ENCODE measurements at regions not wholly inside any gene's neighbourhood (a gene's known extent, or its start where the extent isn't known, plus 50 kb on each side); places are given as distances from the start of the nearest gene placed in this dataset.

DNA sequence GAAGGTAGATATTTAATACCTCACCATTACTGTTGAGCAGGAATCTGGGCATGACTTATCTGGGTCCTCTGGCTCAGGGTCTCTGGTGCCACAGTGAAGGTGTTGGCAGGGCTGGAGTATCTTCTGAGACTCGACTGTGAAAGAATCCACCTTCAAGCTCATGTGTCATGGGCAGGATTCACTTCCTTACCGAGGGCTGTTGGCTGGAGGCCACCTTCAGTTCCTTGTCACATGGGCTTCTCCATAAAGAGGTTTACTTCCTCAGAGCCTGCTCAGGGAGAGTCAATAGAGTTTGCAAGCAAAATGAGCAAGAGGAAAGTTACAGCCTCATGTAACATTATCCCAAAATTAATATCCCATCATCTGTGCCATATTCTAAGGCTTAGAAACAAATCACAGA lies 459.5 kb downstream of the NR2F2 start:
- TF ChIP-seq, protein P1, sequence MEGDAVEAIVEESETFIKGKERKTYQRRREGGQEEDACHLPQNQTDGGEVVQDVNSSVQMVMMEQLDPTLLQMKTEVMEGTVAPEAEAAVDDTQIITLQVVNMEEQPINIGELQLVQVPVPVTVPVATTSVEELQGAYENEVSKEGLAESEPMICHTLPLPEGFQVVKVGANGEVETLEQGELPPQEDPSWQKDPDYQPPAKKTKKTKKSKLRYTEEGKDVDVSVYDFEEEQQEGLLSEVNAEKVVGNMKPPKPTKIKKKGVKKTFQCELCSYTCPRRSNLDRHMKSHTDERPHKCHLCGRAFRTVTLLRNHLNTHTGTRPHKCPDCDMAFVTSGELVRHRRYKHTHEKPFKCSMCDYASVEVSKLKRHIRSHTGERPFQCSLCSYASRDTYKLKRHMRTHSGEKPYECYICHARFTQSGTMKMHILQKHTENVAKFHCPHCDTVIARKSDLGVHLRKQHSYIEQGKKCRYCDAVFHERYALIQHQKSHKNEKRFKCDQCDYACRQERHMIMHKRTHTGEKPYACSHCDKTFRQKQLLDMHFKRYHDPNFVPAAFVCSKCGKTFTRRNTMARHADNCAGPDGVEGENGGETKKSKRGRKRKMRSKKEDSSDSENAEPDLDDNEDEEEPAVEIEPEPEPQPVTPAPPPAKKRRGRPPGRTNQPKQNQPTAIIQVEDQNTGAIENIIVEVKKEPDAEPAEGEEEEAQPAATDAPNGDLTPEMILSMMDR (IDR thresholded peaks at IDR 0.05; ENCODE audit: borderline replicate concordance, extremely low read depth, low read length, poor library complexity, severe bottlenecking): no peak
- no peak for TF ChIP-seq EZH2 (IDR thresholded peaks at IDR 0.05; ENCODE audit: borderline replicate concordance, low read depth, low read length, severe bottlenecking)
